NCI-H2029 (cell line): ENCODE measurements at regions not wholly inside any gene's neighbourhood (a gene's known extent, or its start where the extent isn't known, plus 50 kb on each side); places are given as distances from the start of the nearest gene placed in this dataset.
"Not testable (repeated sequence)": the region's sequence is repeated elsewhere in the genome, so short reads cannot be mapped to it uniquely, and the experiment has no call there.

Source experiments
- DNase-seq: peaks from one replicate; lab custom pipeline; 2025; lab: John Stamatoyannopoulos, UW

GRCh38 chr4:187910741-187911140, 84.8 kb upstream of the ZFP42 start:
- DNase-seq, result no peak

GRCh38 chr4:187915406-187915805, 80.2 kb upstream of the ZFP42 start:
- not testable (repeated sequence) for DNase-seq

- no peak for DNase-seq
These were observed 75.6 kb upstream of the ZFP42 start for GRCh38 chr4:187919966-187920365.

GRCh38 chr4:187921946-187922623, 73.5 kb upstream of the ZFP42 start:
- DNase-seq, result no peak

- DNase-seq, result no peak
These were observed 66.5 kb upstream of the ZFP42 start for GRCh38 chr4:187929024-187929423.

GRCh38 chr4:187934766-187935165, 60.8 kb upstream of the ZFP42 start:
- no peak for DNase-seq

- DNase-seq, result no peak
These were observed 58.0 kb upstream of the ZFP42 start for GRCh38 chr4:187937557-187937956.

GRCh38 chr4:187940299-187940698, 55.3 kb upstream of the ZFP42 start:
- no peak for DNase-seq

GRCh38 chr4:187942968-187943367, 52.6 kb upstream of the ZFP42 start:
- DNase-seq, result no peak

- DNase-seq, result no peak
These were observed 51.4 kb upstream of the ZFP42 start for GRCh38 chr4:187944179-187944578.
